GM18507 (cell line): ENCODE measurements at regions not wholly inside any gene's neighbourhood (a gene's known extent, or its start where the extent isn't known, plus 50 kb on each side); places are given as distances from the start of the nearest gene placed in this dataset.

Source experiments
- DNase-seq: peaks from one replicate; pipeline ENCODE4 v3.0.0; 2011; ENCODE audit warnings: low read depth; ENCODE audit not compliant: insufficient read length; ENCODE audit errors: extremely low spot score
- FAIRE-seq: peaks from 2 replicates; lab custom pipeline; 2011; peaks lifted over from hg19 to GRCh38; lab: Jason Lieb, UNC

- FAIRE-seq = no peak
- DNase-seq = no peak
These were observed 255.3 kb upstream of the CAMK1G start for GRCh38 chr1:209328196-209328595.

GRCh38 chr1:209335178-209335577 is 248.3 kb upstream of the CAMK1G start:
- FAIRE-seq (peak; percentile 61), DNase-seq (peak; percentile 4)

- FAIRE-seq (no peak), DNase-seq (no peak)
These were observed 242.4 kb upstream of the CAMK1G start for GRCh38 chr1:209341146-209341545.

- FAIRE-seq = no peak
- DNase-seq = no peak
These were observed 241.7 kb upstream of the CAMK1G start for GRCh38 chr1:209341673-209342420.

GRCh38 chr1:209342441-209343175 is 240.9 kb upstream of the CAMK1G start:
- FAIRE-seq = no peak
- DNase-seq = no peak

GRCh38 chr1:209343511-209343910 is 240.0 kb upstream of the CAMK1G start:
- no peak for DNase-seq
- no peak for FAIRE-seq

GRCh38 chr1:209344156-209344555 is 239.4 kb upstream of the CAMK1G start:
- DNase-seq (no peak), FAIRE-seq (no peak)

GRCh38 chr1:209349363-209350308 is 233.9 kb upstream of the CAMK1G start:
- DNase-seq (no peak), FAIRE-seq (peak; percentile 42)

GRCh38 chr1:209353053-209353452 is 230.5 kb upstream of the CAMK1G start:
- FAIRE-seq = no peak
- no peak for DNase-seq

- peak; percentile 82 for FAIRE-seq
- DNase-seq = peak; percentile 28
These were observed 229.2 kb upstream of the CAMK1G start for GRCh38 chr1:209354111-209354839.

GRCh38 chr1:209354840-209355165 is 228.7 kb upstream of the CAMK1G start:
- FAIRE-seq (no peak), DNase-seq (no peak)

- DNase-seq = no peak
- FAIRE-seq = no peak
These were observed 228.1 kb upstream of the CAMK1G start for GRCh38 chr1:209355415-209355814.

- FAIRE-seq (no peak), DNase-seq (no peak)
These were observed 226.5 kb upstream of the CAMK1G start for GRCh38 chr1:209356976-209357377.

- DNase-seq = no peak
- no peak for FAIRE-seq
These were observed 220.4 kb upstream of the CAMK1G start for GRCh38 chr1:209363112-209363511.

GRCh38 chr1:209364716-209365115 is 218.8 kb upstream of the CAMK1G start:
- FAIRE-seq = no peak
- no peak for DNase-seq

GRCh38 chr1:209367061-209367772 is 216.3 kb upstream of the CAMK1G start:
- DNase-seq (no peak), FAIRE-seq (no peak)

GRCh38 chr1:209368864-209369598 is 214.5 kb upstream of the CAMK1G start:
- FAIRE-seq (no peak), DNase-seq (no peak)

GRCh38 chr1:209370241-209370995 is 213.1 kb upstream of the CAMK1G start:
- no peak for FAIRE-seq
- no peak for DNase-seq
